ENCODE measurements at regions not wholly inside any gene's neighbourhood (a gene's known extent, or its start where the extent isn't known, plus 50 kb on each side); places are given as distances from the start of the nearest gene placed in this dataset.

- Histone ChIP-seq H3K4me3 (ENCODE audit: low read length) (no peak overlapping the region), H3K27me3 (ENCODE audit: low read length) (no peaks in the 10 kb centered on the region), H2AFZ (ENCODE audit: low read length) (no peak overlapping the region), H4K20me1 (ENCODE audit: low read length) (no peaks in the 10 kb centered on the region), H3K9me2 (replicated peaks; ENCODE audit: low read length) (no peaks in the 10 kb centered on the region), H3K4me2 (ENCODE audit: low read length) (no peak overlapping the region), H3K27ac (ENCODE audit: low read length) (no peak overlapping the region), H3F3A (ENCODE audit: low read length, unreplicated experiment) (no peaks in the 10 kb centered on the region), H3K9me3 (ENCODE audit: low read length) (no peaks in the 10 kb centered on the region), H3K36me3 (ENCODE audit: low read depth, low read length) (no peaks in the 10 kb centered on the region), H3K79me2 (ENCODE audit: low read length) (no peaks in the 10 kb centered on the region), H3K9ac (ENCODE audit: low read length) (no peak overlapping the region), H3K4me1 (ENCODE audit: insufficient read depth, low read length) (no peaks in the 10 kb centered on the region)
- DNase-seq (no peak), ATAC-seq (no peak)
- ChIA-PET POLR2A (ENCODE audit: unreplicated experiment) (no interaction called here), CTCF (no interaction called here)
- intact Hi-C loops (cut with micrococcal nuclease) = no loop called here
- TF ChIP-seq CTCF (conservative IDR thresholded peaks at IDR 0.05; ENCODE audit: low read depth, low read length) = no peak
- no TSS peak for BruUV-seq (replicated peaks)
Measured at GRCh38 chr5:142434322-142434612, 109.4 kb upstream of the SPRY4 start.

- H3K27ac ChIP-seq (ENCODE audit: low read length) = no peak overlapping the region
- no peaks in the 10 kb centered on the region for H3F3A ChIP-seq (ENCODE audit: low read length, unreplicated experiment)
- H3K4me2 ChIP-seq (ENCODE audit: low read length) = no peak overlapping the region
- no peak overlapping the region for H3K4me3 ChIP-seq (ENCODE audit: low read length)
- H4K20me1 ChIP-seq (ENCODE audit: low read length) = no peaks in the 10 kb centered on the region
- ChIA-PET POLR2A (ENCODE audit: unreplicated experiment) (no interaction called here), CTCF (no interaction called here)
- no peaks in the 10 kb centered on the region for H3K9me2 ChIP-seq (replicated peaks; ENCODE audit: low read length)
- no TSS peak for BruUV-seq (replicated peaks)
- DNase-seq (no peak), ATAC-seq (no peak)
- H3K4me1 ChIP-seq (ENCODE audit: insufficient read depth, low read length) = no peaks in the 10 kb centered on the region
- no peak overlapping the region for H3K9ac ChIP-seq (ENCODE audit: low read length)
- no peak overlapping the region for H2AFZ ChIP-seq (ENCODE audit: low read length)
- H3K27me3 ChIP-seq (ENCODE audit: low read length) = no peaks in the 10 kb centered on the region
- intact Hi-C loops (cut with micrococcal nuclease) = no loop called here
- H3K9me3 ChIP-seq (ENCODE audit: low read length) = no peaks in the 10 kb centered on the region
- no peaks in the 10 kb centered on the region for H3K79me2 ChIP-seq (ENCODE audit: low read length)
- no peaks in the 10 kb centered on the region for H3K36me3 ChIP-seq (ENCODE audit: low read depth, low read length)
- no peak for TF ChIP-seq EZH2 (IDR thresholded peaks at IDR 0.05; ENCODE audit: low read length, unreplicated experiment)
- TF ChIP-seq CTCF (conservative IDR thresholded peaks at IDR 0.05; ENCODE audit: low read depth, low read length) = no peak
- no peak for TF ChIP-seq EZH2phosphoT487 (IDR thresholded peaks at IDR 0.05; ENCODE audit: borderline replicate concordance, low read length)
Measured at GRCh38 chr5:142433526-142434321, 108.9 kb upstream of the SPRY4 start.

GRCh38 chr5:142432961-142433360, 108.1 kb upstream of the SPRY4 start:
- Histone ChIP-seq H3K9me2 (replicated peaks; ENCODE audit: low read length) (no peaks in the 10 kb centered on the region), H3K4me3 (ENCODE audit: low read length) (no peak overlapping the region), H3K4me2 (ENCODE audit: low read length) (no peak overlapping the region), H3F3A (ENCODE audit: low read length, unreplicated experiment) (no peaks in the 10 kb centered on the region), H4K20me1 (ENCODE audit: low read length) (no peaks in the 10 kb centered on the region), H3K9ac (ENCODE audit: low read length) (no peak overlapping the region), H3K36me3 (ENCODE audit: low read depth, low read length) (no peaks in the 10 kb centered on the region), H3K27ac (ENCODE audit: low read length) (no peak overlapping the region), H3K79me2 (ENCODE audit: low read length) (no peaks in the 10 kb centered on the region), H3K9me3 (ENCODE audit: low read length) (no peaks in the 10 kb centered on the region), H3K4me1 (ENCODE audit: insufficient read depth, low read length) (no peaks in the 10 kb centered on the region), H2AFZ (ENCODE audit: low read length) (no peak overlapping the region), H3K27me3 (ENCODE audit: low read length) (no peaks in the 10 kb centered on the region)
- no TSS peak for BruUV-seq (replicated peaks)
- ChIA-PET CTCF (no interaction called here), POLR2A (ENCODE audit: unreplicated experiment) (no interaction called here)
- intact Hi-C loops (cut with micrococcal nuclease) = no loop called here
- no peak for TF ChIP-seq EZH2phosphoT487 (IDR thresholded peaks at IDR 0.05; ENCODE audit: borderline replicate concordance, low read length)
- no peak for TF ChIP-seq CTCF (conservative IDR thresholded peaks at IDR 0.05; ENCODE audit: low read depth, low read length)
- no peak for TF ChIP-seq EZH2 (IDR thresholded peaks at IDR 0.05; ENCODE audit: low read length, unreplicated experiment)
- DNase-seq (no peak), ATAC-seq (no peak)

Data from PC-3 (cell line).